K562 (cell line): ENCODE measurements at regions not wholly inside any gene's neighbourhood (a gene's known extent, or its start where the extent isn't known, plus 50 kb on each side); places are given as distances from the start of the nearest gene placed in this dataset.

Experiments
- GTF2E2 ChIP-seq: fragments of 200-800 bp; sonication (Bioruptor generic); IDR thresholded peaks from 2 replicates; pipeline ENCODE4 v1.6.1; 2016; ENCODE audit warnings: missing genetic modification characterization, missing compliant biosample characterization
- NCOA6 ChIP-seq: fragments of 450-650 bp; IDR thresholded peaks from 2 replicates; pipeline ENCODE4 v1.6.1; 2017; ENCODE audit warnings: mild to moderate bottlenecking
- SUPT5H ChIP-seq: fragments of 450-650 bp; IDR thresholded peaks from 2 replicates; pipeline ENCODE4 v1.6.1; 2016

GRCh38 chr14:48107646-48108045 lies 432.2 kb upstream of the MDGA2 start:
- TF ChIP-seq NCOA6 (no peak), SUPT5H (no peak), GTF2E2 (tag) (no peak)
